Epithelial cell of prostate (primary cell): ENCODE measurements at regions not wholly inside any gene's neighbourhood (a gene's known extent, or its start where the extent isn't known, plus 50 kb on each side); places are given as distances from the start of the nearest gene placed in this dataset.
A peak's percentile ranks its signal among the peaks of the same experiment; 100 is the strongest.

ENCODE experiments used
- DNase-seq: peaks from one replicate; pipeline ENCODE4 v3.0.0-alpha.2; 2011; ENCODE audit warnings: low read depth, low spot score
- H3K27ac ChIP-seq: fragments of 450-650 bp; 2 replicates; pipeline ENCODE4 v1.5.1; 2017; ENCODE audit warnings: mild to moderate bottlenecking

DNA sequence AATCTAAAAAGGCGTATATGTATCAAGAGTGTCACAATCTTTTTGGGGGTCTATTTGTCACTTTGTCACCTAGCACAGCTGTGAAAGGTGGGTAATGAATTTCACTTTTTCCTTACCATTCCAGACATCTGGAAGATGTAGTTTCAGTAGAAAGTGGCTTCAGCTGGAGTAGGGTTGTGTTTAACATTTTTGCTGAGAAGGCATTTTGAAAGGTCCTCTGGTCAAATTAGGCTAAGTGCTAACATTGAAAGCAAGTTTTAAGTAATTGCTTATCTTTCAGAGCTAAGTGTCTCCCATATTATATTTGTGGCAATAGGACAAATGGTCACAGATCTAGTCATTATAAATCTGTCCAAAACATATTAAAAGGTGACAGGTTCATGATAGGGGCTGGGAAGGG, 542.1 kb upstream of the SPHKAP start:
- DNase-seq: no peak
- H3K27ac ChIP-seq: no peak overlapping the region

DNA sequence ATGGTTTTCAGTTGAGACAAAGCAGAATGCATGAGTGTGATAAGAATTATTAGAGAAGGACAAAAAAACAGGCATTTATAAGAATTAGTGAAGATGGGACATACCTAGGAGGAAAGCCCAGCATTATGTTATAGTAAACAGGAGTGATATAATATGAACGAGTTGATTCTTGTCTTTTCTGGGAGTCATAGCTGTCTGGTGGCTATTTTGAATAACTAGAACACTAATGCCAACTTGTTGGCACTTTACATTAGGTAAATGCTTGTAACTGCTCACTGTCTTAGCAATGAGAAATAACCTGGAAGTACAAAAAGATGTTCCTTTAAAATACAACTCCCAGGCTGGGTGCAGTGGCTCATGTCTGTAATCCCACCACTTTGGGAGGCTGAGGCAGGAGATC, 540.8 kb upstream of the SPHKAP start:
- H3K27ac ChIP-seq: no peak overlapping the region
- no peak for DNase-seq

DNA sequence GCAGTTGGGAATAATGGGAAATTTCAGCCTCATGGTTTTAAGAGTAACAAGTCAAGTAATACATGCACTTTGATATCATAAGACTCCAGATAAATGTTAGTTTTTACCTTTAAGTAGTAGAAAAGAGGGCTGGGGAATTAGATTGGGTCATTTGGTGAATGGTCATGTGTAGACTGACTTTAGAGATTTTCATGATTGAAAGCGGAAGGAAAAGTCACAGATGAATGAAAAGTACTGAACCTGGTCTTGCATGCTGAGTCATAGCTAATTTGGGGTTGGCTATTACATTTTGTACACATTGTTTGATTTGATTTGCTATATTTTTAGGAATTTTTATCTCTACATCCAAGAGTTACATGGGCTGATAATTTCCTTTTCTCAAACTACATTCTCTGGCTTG, 539.4 kb upstream of the SPHKAP start:
- no peak for DNase-seq
- no peak overlapping the region for H3K27ac ChIP-seq

DNA sequence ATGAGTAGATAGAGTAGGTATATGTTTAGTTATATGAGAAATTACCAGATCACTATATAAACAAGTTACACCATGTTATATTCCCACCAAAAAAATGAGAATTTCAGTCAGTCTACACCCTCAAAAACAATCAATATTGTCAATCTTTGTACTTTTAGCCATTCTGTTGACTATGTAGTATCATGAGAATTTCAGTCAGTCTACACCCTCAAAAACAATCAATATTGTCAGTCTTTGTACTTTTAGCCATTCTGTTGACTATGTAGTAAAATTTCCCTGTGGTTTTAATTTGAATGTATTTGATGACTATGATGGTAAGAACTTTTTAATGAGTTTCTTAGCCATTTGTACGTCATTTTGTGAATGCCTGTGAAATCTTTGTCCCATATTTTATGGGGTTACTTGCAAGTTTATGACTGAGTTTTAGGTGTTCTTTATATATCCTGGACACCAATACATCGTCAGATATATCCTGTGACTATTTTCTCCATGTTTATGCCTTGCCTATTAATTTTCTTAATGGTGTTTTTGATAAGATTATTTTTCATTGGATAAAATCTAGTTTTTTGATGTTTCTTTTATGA, 528.4 kb upstream of the SPHKAP start:
- no peak overlapping the region for H3K27ac ChIP-seq
- no peak for DNase-seq

DNA sequence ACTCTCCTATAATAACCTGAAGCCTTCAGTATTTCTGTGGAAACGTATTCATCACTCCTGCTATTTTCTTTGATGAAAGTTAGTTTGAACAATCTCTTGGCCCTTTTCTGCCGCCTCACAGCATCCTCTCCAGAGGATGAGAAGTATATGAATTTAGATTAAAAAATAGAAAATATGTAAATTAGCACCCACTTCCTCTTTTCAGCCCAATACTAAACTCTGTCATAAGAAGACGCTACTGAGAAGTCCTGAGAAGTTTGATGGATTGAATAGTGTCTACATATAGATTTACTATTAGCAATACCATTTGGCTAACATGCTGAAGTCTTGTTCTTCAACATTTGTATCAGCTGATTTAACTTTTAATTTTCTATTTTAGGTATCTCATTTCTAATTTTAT, 526.4 kb upstream of the SPHKAP start:
- no peak for DNase-seq
- no peak overlapping the region for H3K27ac ChIP-seq

DNA sequence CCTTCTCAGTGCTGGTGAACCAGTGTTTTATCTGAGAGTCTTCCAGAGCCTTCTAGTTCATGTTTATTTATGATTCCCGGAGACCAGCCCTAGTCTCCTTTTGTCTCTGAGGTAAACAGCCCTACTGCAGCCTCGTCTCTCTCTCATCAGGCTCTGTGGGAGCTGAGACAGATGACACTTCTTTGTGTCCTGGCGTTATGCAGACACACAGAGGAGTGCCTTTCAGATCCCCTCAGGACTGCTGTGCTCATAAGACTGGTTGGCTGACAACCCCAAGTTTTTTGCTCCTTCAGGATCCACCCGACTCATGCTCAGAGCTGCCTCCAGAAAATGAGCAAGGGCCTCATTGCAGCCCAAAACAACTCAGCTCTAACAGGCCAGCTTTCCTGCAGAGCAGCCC, 523.8 kb upstream of the SPHKAP start:
- H3K27ac ChIP-seq: no peak overlapping the region
- DNase-seq: no peak

DNA sequence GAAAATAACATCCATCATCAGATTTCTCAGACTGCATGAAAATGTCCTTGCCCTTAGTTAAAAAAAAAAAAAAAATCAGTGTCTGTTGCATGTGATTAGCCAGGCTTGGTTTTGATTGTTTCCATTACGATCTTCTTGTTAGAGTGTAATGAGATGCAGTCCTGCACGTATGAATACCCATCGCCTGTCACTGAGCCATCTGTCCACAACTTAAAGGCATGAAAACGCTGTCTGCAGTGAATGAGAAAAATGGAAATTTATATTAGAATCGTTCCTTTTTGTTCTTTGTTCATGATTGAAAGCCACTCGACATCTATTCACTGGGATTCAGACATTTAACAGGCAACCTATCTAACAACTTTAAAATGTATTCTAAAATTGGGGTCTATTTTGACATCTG, 521.7 kb upstream of the SPHKAP start:
- DNase-seq: no peak
- H3K27ac ChIP-seq: no peak overlapping the region

DNA sequence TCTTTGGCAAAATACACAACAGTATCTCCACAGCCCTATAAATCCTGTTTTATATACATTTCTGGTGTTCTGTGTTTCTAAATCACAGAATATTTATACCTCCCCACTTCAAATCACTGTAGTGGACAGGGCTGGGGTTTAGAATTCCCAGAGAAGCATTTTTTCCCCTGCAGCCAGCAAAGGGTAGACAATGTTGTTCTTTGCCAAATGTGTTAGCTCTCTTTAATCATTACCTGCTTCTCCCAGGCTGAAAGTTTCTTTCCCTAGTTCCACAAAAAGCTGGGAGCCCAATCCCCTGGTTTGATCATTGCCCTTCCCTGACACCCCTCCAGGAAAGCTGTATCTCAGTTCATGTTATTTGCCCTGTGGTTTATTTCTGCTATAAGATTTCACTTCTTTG, 520.0 kb upstream of the SPHKAP start:
- no peak overlapping the region for H3K27ac ChIP-seq
- DNase-seq: no peak

DNA sequence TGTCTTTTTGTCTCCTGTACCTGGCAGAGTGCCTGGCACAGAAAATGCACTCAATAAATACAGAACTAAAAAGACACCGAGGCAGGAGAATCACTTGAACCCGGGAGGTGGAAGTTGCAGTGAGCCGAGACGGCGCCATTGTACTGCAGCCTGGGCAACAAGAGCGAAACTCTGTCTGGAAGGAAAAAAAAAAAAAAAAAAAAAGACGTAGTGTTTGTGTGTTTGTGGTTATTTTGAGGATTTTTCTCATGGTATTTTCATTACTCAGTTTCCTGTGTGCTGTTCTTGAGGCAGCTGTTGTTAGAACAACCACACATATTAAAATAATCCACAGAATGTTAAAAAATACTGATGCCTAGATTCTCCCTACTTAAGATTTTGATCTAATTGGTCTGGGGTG, 519.2 kb upstream of the SPHKAP start:
- H3K27ac ChIP-seq: peak overlapping the region; percentile 3
- DNase-seq: no peak

DNA sequence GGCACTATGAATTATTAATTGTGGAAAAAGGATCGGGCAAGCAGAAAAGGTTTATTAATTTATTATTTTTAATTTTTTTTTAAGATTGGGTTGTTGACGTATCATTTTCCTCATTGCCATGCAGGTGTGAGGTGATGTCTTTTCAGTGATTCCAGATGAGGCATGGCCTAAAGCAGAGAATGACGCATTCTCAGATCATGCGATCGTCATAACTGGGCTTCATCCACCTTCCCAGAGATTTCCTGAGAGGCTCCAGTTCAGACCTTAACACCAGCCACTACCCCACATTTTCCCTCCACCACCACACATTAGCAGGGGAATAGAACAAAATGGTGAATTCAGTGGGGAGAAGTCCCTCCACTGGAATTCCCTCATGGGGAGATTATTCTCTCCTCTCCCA, 518.4 kb upstream of the SPHKAP start:
- no peak overlapping the region for H3K27ac ChIP-seq
- no peak for DNase-seq

DNA sequence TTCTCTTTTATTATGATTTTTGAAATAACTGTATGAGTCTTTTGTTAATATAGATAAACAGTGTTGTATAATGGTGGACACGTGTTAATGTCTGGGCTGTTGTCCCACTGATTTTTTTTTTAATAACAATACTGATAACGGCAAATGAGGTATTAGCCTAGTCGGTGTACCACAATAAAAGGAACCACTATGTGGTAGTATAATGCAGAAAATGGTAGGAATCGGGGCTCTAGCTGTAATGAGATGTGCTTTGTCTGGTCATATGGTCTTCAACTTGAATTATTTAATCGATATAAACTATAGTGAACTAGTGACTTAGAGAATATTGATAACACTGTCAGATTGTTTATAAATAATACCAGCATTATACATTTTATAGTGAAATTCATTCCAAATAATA, 517.9 kb upstream of the SPHKAP start:
- no peak for DNase-seq
- H3K27ac ChIP-seq: no peak overlapping the region

DNA sequence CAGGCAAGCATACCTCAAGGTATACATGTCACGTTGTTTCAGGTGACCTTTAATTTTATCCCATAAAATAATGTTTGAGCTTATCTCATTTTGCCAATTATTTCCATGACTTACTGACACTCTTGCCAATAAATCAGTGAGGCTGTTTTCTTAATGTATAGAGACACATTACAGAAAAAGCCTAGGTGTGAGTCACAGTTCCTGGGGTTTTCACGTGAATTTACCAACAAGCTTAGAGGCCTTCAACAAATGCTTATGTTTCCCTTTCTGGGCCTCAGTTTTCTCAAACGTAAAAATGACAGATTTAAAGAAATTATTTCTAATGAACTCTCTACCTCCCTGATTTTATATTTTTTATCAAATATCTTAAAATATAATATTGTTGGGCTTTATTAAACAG, 517.5 kb upstream of the SPHKAP start:
- H3K27ac ChIP-seq: no peak overlapping the region
- DNase-seq: no peak

DNA sequence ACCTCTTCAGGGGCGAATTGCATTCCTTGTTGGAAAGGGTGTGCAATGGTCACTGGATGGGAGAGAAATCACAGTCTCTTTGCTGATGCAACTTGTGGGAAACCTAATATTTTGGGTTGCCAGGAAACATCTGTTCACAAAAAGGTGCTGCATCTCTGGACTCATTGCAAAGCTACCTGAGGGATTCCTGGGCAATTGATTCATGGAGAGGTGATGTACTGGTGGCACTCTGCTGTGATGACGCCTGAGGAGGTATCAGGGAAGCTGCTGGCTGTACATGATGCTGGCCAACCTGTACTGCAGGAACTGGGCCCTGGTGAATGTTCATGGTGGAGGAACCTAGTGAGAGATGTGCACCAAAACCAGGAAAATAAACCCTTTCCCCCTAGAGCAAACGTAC, 516.0 kb upstream of the SPHKAP start:
- no peak overlapping the region for H3K27ac ChIP-seq
- DNase-seq: no peak

DNA sequence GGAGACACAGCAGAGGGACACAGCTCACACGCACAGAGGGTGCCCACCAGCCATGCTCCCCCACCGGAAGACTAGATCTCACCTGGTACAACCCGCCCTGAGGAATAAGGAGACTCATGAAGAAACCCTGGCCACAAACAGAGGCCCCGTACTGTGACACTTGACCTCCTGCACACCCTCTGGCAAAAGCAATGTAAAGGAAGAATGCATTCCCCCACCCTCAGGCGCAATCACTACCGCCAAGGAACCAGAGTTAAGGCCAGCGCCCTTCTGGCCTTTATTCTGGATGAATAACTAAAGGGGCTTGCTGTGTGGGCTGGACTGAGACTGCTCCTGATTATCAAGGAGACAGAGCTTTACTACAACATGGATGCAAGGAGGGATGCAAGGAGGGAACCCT, 509.2 kb upstream of the SPHKAP start:
- H3K27ac ChIP-seq: no peak overlapping the region
- DNase-seq: no peak

DNA sequence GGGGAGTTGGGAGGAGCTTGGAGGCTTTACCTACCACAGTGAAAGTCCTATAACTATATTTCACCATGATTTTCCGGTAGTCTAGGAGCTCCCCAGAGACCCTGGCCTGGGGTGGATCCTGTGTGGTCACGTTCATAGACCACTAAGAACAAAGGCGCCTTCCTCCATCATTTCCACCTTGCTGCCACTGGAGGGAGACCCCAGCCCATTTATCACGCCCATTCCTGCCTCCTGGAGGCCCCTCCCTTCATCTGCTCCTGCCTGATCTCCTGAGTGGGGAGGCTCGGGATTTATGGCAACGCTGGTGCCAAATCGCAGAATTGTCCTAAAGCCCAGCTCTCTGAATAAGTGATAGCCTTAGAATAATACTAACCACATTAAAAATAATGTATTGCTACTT, 507.6 kb upstream of the SPHKAP start:
- no peak overlapping the region for H3K27ac ChIP-seq
- no peak for DNase-seq

DNA sequence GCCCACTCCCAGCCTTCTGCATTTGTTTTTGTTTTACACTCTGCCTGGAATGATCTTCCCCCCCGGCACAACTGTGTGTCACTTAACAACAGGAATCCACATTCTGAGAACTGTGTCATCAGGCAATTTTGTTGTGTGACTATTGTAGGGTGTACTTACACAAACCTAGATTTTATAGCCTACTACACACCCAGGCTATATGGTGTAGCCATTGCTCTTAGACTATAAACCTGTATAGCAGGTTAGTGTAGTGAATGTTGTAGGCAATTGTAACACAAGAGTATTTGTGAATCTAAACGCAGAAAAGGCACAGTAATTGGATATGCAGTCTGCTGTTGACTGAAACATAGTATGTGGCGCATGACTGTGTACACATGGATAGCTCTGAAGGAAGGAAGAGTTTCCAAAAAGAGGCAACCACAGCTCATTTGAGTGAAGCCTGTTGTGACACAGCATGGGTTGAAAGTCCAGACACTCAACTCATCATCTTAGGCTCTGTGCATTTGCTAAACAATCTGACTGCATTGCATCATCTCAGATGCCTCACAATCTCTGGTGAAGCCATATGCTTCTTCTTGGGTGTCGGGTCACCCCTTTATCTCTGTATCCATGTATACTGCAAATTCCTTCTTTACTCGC, 506.6 kb upstream of the SPHKAP start:
- H3K27ac ChIP-seq: no peak overlapping the region
- DNase-seq: no peak

DNA sequence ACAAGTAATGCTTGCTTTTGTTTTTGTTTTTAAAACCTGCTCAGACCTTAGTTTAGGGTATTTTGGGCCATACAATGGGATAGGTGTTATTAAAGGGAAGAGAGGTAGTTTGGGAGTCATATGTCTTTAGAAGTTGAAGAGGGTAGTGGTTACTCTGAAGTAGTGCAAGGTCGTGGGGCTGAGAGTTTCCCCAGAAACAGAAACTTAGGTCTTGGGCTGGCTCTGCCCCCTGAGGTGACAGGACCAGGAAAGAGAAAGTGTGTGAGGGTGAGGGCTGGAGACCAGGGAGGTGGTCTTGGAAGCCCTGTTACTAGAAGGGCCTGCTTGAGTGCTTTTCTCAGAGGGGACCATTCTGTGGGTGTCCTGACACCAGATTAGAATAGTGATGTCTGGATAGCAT, 500.5 kb upstream of the SPHKAP start:
- DNase-seq: no peak
- no peak overlapping the region for H3K27ac ChIP-seq

DNA sequence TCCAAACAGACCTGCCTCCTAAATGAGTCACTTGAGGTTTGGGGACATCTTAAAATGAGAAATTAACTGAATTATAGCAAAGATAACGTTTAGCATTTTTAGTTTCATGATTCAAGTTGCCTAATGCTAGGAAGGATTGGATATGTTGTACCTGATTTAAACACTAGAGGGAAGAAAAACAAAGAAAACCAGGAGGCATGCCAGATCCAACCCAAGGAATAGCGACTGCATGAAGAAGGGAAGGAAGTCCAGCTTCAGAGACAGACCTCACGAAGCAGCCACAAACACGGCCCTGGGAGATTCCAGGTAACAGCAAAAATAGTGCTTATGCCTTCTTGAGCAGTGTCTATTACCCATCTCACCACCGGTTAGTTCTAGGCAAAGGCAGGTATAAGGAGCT, 499.9 kb upstream of the SPHKAP start:
- H3K27ac ChIP-seq: no peak overlapping the region
- no peak for DNase-seq

DNA sequence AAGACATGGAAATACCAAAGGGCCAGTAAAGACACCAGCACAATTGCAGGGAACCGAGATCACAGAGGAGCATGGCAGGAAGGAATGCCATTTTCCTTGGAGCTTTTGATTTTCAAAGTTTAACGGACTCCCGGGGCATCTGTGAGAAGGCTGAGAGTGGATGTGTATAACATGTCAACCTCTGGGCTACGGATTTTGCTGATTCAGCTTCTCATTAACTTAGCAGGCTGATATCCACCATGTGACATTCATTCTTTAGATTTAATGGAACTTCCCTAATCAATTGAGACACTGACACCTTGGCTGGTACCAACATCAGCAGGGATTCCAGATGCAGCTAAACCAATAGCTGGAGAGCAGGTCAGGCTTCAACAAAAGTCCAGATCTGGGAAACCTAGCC, 496.6 kb upstream of the SPHKAP start:
- DNase-seq: no peak
- H3K27ac ChIP-seq: no peak overlapping the region

DNA sequence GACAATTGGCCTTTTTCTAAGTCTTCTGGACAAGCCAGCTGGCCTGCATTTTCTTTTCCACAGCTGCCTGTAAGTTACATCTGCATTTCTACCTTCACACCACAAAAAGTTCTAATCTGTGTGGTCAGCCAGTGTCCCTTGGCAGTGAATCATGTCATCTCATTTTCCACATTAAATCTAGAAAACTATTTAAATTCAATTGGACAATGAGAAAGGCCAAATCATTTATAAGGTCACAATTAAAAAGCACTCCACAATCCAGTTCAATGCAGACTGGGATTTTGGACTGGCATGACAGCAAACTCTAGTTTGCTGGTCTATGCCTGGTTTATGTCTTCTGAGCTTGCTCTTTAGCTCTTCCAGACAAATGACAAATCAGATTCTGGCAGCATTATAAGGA, 494.2 kb upstream of the SPHKAP start:
- H3K27ac ChIP-seq: no peak overlapping the region
- DNase-seq: no peak

DNA sequence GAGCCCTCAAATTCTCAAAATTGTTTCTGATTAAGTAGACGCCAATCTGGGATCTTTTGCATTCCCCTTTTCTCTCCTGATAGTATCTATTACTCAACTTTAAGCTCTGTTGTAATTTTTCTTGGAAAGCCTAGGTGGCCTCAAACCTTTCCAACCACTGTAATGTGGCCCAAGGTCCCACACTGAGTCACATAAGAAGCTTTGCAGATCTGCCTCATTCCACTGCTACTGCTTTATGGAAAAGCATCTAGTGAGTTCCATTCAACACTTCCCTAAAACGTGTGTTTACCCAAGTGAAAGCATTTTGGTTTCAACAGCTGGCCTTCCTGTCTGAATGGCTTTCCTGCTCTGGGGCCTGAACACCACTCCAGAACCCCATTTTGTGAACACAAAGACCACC, 493.6 kb upstream of the SPHKAP start:
- no peak for DNase-seq
- no peak overlapping the region for H3K27ac ChIP-seq

DNA sequence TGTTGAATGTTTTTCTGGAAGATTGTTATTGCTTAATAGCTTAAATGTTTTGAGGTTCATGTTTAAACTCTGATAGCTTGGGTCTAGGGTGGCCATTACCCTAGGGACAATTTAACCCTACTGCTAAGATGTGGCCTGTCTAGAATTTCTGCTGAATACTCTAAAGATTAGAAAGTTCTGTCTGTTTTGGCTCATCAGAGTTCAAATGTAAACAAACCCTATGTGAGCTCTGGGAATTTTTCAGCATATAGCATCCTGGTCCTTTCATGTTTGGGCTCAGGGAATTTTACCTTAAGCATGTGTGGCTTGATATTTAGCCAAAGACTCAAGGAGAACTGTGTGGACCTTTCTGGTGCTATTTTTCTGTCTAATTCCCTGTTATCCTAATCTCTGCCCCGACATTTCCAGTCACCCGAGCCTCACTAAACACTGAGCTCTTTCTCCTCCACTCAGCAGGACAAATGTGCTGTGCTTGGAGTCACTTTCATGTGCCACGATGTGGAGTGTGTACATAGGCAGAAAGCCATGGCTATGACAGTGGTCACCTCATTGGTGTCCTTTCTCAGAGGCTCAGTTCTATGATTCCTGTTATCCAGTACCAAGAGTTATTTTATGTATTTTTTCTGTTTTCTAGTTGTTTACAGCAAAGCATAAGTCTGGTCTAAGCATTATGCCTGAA, 492.5 kb upstream of the SPHKAP start:
- DNase-seq: no peak
- H3K27ac ChIP-seq: no peak overlapping the region
